Lung (tissue), 11 donors: ENCODE measurements at regions not wholly inside any gene's neighbourhood (a gene's known extent, or its start where the extent isn't known, plus 50 kb on each side); places are given as distances from the start of the nearest gene placed in this dataset.

Experiments
- ATAC-seq: fragments of 200-7000 bp; cut with Tn5 transposase; one replicate; pipeline ENCODE4 v1.9.1; 2020; ENCODE audit warnings: moderate number of reproducible peaks; ENCODE audit not compliant: insufficient read depth, low FRiP score
- DNase-seq, 3 donors: peaks; one replicate each; pipeline ENCODE4 v3.0.0-alpha.2; 2013 to 2017
- H3K27ac ChIP-seq, 2 donors: one replicate each; pipeline ENCODE4 v1.5.1; 2013; ENCODE audit warnings: mild to moderate bottlenecking in 2 of 2, moderate library complexity in 2 of 2, control low read depth in 1 of 2, inconsistent platforms in 1 of 2, low read depth in 1 of 2, low read length in 1 of 2
- H3K27me3 ChIP-seq, 3 donors: one replicate each; pipeline ENCODE4 v1.5.1; 2013; ENCODE audit warnings: low read length in 2 of 3; ENCODE audit not compliant: control insufficient read depth in 3 of 3, insufficient read depth in 3 of 3
- H3K36me3 ChIP-seq, 4 donors: one replicate each; pipeline ENCODE4 v1.5.1; 2013; ENCODE audit warnings: low read length in 4 of 4, mild to moderate bottlenecking in 1 of 4, moderate library complexity in 1 of 4; ENCODE audit not compliant: control insufficient read depth in 4 of 4, insufficient read depth in 4 of 4
- H3K4me1 ChIP-seq, 5 donors: one replicate each; pipeline ENCODE4 v1.5.1; 2013; ENCODE audit warnings: low read length in 5 of 5, mild to moderate bottlenecking in 2 of 5, moderate library complexity in 1 of 5; ENCODE audit not compliant: control insufficient read depth in 5 of 5, insufficient read depth in 5 of 5
- H3K4me3 ChIP-seq: one replicate; pipeline ENCODE4 v1.5.1; 2013; ENCODE audit warnings: mild to moderate bottlenecking, control low read depth, moderate library complexity
- H3K9ac ChIP-seq, 2 donors: one replicate each; pipeline ENCODE4 v1.5.1; 2013; ENCODE audit warnings: low read length in 2 of 2, control low read depth in 1 of 2; ENCODE audit not compliant: insufficient read depth in 1 of 2
- H3K9me3 ChIP-seq, 4 donors: one replicate each; pipeline ENCODE4 v1.5.1; 2013; ENCODE audit warnings: low read length in 3 of 4, mild to moderate bottlenecking in 1 of 4, moderate library complexity in 1 of 4; ENCODE audit not compliant: control insufficient read depth in 4 of 4, insufficient read depth in 3 of 4
- WGBS, 2 donors: extraction: QIAGEN DNeasy Blood & Tissue Kit; methylation state at CpG; one replicate each; pipeline ENCODE4 v1.1.7; 2013; 5-methylcytosine and 5-hydroxymethylcytosine counted together
- TF ChIP-seq, protein P1 (sequence below): IDR thresholded peaks from 2 replicates; pipeline ENCODE4 v1.5.1; 2012; ENCODE audit warnings: mild to moderate bottlenecking; ENCODE audit errors: control extremely low read depth, extremely low read depth
- donor health status: control.
- donor health status: control.
- donor health status: Bipolar disorder and iron deficiency.
- donor health status: healthy.
- donor health status: DM: yes; HTN: yes; CAD: no.

GRCh38 chr6:19738010-19738409, 99.2 kb upstream of the ID4 start:
- Histone ChIP-seq H3K4me1 (no peaks in the 10 kb centered on the region), H3K9me3 (no peaks in the 10 kb centered on the region), H3K36me3 (no peaks in the 10 kb centered on the region), H3K9ac (no peak overlapping the region), H3K4me3 (no peak overlapping the region), H3K27me3 (no peaks in the 10 kb centered on the region), H3K27ac (no peak overlapping the region)
- no peak for DNase-seq
- WGBS, 2 donors: 82 to 87% methylated on average over 1 of the region's 1 CpG
- ATAC-seq: no peak
- TF ChIP-seq, protein P1, sequence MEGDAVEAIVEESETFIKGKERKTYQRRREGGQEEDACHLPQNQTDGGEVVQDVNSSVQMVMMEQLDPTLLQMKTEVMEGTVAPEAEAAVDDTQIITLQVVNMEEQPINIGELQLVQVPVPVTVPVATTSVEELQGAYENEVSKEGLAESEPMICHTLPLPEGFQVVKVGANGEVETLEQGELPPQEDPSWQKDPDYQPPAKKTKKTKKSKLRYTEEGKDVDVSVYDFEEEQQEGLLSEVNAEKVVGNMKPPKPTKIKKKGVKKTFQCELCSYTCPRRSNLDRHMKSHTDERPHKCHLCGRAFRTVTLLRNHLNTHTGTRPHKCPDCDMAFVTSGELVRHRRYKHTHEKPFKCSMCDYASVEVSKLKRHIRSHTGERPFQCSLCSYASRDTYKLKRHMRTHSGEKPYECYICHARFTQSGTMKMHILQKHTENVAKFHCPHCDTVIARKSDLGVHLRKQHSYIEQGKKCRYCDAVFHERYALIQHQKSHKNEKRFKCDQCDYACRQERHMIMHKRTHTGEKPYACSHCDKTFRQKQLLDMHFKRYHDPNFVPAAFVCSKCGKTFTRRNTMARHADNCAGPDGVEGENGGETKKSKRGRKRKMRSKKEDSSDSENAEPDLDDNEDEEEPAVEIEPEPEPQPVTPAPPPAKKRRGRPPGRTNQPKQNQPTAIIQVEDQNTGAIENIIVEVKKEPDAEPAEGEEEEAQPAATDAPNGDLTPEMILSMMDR: no peak

DNA sequence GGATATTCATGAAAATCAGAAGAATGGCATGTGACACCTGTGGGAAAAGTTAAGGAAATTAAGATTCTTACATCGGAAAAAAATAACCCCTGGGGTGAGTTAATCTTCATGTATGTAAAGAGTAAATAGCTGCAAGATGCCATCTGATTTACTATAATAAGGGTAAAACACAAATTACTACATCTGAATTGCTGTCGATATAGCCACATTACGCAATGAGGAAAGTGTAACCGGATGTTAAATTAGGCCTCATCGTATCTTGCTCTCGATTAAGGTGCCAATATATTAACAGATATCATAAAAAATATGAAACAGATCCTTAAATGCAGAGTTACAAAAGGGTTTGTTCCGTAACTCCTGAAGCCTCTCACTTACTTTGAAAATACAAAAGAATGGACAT, 87.4 kb upstream of the ID4 start:
- Histone ChIP-seq H3K4me3 (no peak overlapping the region), H3K9ac (no peak overlapping the region), H3K36me3 (no peaks in the 10 kb centered on the region), H3K9me3 (no peaks in the 10 kb centered on the region), H3K27ac (no peak overlapping the region), H3K27me3 (no peaks in the 10 kb centered on the region), H3K4me1 (no peaks in the 10 kb centered on the region)
- WGBS, 2 donors: 89 to 96% methylated on average over 7 of the region's 7 CpGs
- no peak for DNase-seq
- no peak for ATAC-seq
- TF ChIP-seq, protein P1: no peak

DNA sequence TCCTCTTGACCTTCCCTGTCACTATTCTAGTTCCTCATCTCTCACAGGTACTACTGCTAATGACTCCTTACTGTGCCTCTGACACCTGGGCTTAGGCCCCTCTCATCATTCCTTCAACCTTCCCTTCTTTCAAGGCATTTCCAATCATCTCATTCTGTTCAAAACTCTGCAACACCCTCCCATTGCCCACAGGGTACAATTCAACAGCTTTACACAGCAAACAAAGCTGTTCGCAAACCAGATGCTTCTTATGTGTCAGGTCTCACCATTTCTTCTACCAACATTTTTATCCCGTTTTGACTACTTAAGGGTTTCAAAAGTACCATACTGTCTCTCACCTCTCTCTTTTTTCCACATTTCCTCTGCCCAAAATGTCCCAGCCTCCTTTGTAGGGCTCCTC, 84.4 kb upstream of the ID4 start:
- no peak for DNase-seq
- ATAC-seq: no peak
- 77 to 79% methylated on average over 2 of the region's 2 CpGs for WGBS, 2 donors
- Histone ChIP-seq H3K9ac (no peak overlapping the region), H3K27me3 (no peaks in the 10 kb centered on the region), H3K4me3 (no peak overlapping the region), H3K27ac (no peak overlapping the region), H3K36me3 (no peaks in the 10 kb centered on the region), H3K9me3 (no peaks in the 10 kb centered on the region), H3K4me1 (peaks cover 0 to 8% (median 0%) of the 10 kb centered on the region in 5 donors)
- TF ChIP-seq, protein P1: no peak

DNA sequence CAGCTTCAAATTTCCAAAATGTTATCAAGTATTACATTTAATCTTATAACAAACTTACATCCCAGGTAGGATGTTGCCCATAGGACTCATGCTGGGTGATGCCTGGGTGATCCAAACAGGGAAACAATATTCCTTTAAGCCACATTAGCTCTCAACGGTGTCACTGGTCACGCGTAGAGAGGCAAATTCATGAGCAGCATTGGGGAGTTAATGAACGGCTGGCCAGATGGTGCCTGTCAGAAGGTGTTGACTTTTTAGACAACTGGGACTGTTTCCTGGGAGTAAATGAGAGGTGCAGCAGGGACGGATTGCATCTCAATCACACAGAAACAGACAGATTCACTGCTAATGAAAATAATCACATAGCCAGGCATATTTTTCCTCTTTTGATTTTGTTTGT, 83.3 kb upstream of the ID4 start:
- H3K4me1 ChIP-seq: peaks cover 0 to 8% (median 0%) of the 10 kb centered on the region in 5 donors
- WGBS, 2 donors: 54 to 56% methylated on average over 5 of the region's 5 CpGs
- TF ChIP-seq, protein P1: no peak
- no peak overlapping the region for H3K27ac ChIP-seq
- ATAC-seq: no peak
- H3K4me3 ChIP-seq: no peak overlapping the region
- no peak overlapping the region for H3K9ac ChIP-seq
- no peak for DNase-seq
- H3K27me3 ChIP-seq: no peaks in the 10 kb centered on the region
- H3K9me3 ChIP-seq: no peaks in the 10 kb centered on the region
- H3K36me3 ChIP-seq: no peaks in the 10 kb centered on the region
